ENCODE measurements at regions not wholly inside any gene's neighbourhood (a gene's known extent, or its start where the extent isn't known, plus 50 kb on each side); places are given as distances from the start of the nearest gene placed in this dataset.
"Not testable (repeated sequence)": the region's sequence is repeated elsewhere in the genome, so short reads cannot be mapped to it uniquely, and the experiment has no call there.

- TF ChIP-seq CTCF (IDR thresholded peaks at IDR 0.05) (no peak), POLR2A (IDR thresholded peaks at IDR 0.05) (no peak)
- Histone ChIP-seq H3K36me3 (no peaks in the 10 kb centered on the region), H3K4me3 (no peak overlapping the region), H3K4me1 (no peaks in the 10 kb centered on the region), H3K27me3 (no peaks in the 10 kb centered on the region), H3K27ac (no peak overlapping the region), H3K9me3 (peaks cover 0 to 8% (median 0%) of the 10 kb centered on the region in 4 donors)
- DNase-seq, result no peak
These were observed 642.1 kb downstream of the EPM2A start for GRCh38 chr6:145093226-145093625.

GRCh38 chr6:145096846-145097245 lies 638.5 kb downstream of the EPM2A start:
- no peak for TF ChIP-seq POLR2A (IDR thresholded peaks at IDR 0.05)
- no peak for TF ChIP-seq CTCF (IDR thresholded peaks at IDR 0.05)
- Histone ChIP-seq H3K4me3 (no peak overlapping the region), H3K4me1 (no peaks in the 10 kb centered on the region), H3K27me3 (no peaks in the 10 kb centered on the region), H3K36me3 (no peaks in the 10 kb centered on the region), H3K27ac (no peak overlapping the region), H3K9me3 (peaks cover 0 to 10% (median 0%) of the 10 kb centered on the region in 4 donors)
- no peak for DNase-seq

- not testable (repeated sequence) for H3K4me1 ChIP-seq, H3K4me3 ChIP-seq, DNase-seq, H3K27ac ChIP-seq, H3K27me3 ChIP-seq, H3K36me3 ChIP-seq
- peaks cover 0 to 10% (median 0%) of the 10 kb centered on the region in 4 donors for H3K9me3 ChIP-seq
These were observed 637.2 kb downstream of the EPM2A start for GRCh38 chr6:145098127-145098526.

GRCh38 chr6:145099713-145100112 lies 635.6 kb downstream of the EPM2A start:
- H3K9me3 ChIP-seq, result peaks cover 0 to 10% (median 0%) of the 10 kb centered on the region in 4 donors
- H3K4me3 ChIP-seq, result no peak overlapping the region
- H3K27ac ChIP-seq, result no peak overlapping the region
- no peaks in the 10 kb centered on the region for H3K4me1 ChIP-seq
- no peak for DNase-seq
- TF ChIP-seq CTCF (IDR thresholded peaks at IDR 0.05), result no peak
- no peak for TF ChIP-seq POLR2A (IDR thresholded peaks at IDR 0.05)
- H3K36me3 ChIP-seq, result no peaks in the 10 kb centered on the region
- no peaks in the 10 kb centered on the region for H3K27me3 ChIP-seq

- H3K27ac ChIP-seq, result no peak overlapping the region
- no peaks in the 10 kb centered on the region for H3K27me3 ChIP-seq
- no peak for DNase-seq
- no peaks in the 10 kb centered on the region for H3K36me3 ChIP-seq
- TF ChIP-seq CTCF (IDR thresholded peaks at IDR 0.05), result no peak
- no peak for TF ChIP-seq POLR2A (IDR thresholded peaks at IDR 0.05)
- H3K4me3 ChIP-seq, result no peak overlapping the region
- H3K9me3 ChIP-seq, result no peaks in the 10 kb centered on the region
- H3K4me1 ChIP-seq, result no peaks in the 10 kb centered on the region
These were observed 625.2 kb downstream of the EPM2A start for GRCh38 chr6:145110109-145110508.

- H3K9me3 ChIP-seq, H3K36me3 ChIP-seq, H3K27ac ChIP-seq, H3K4me3 ChIP-seq, H3K4me1 ChIP-seq, DNase-seq, H3K27me3 ChIP-seq: not testable (repeated sequence)
These were observed 623.9 kb downstream of the EPM2A start for GRCh38 chr6:145111407-145111806.

GRCh38 chr6:145112711-145113148 lies 622.6 kb downstream of the EPM2A start:
- H3K4me1 ChIP-seq, result no peaks in the 10 kb centered on the region
- TF ChIP-seq POLR2A (IDR thresholded peaks at IDR 0.05) (no peak), CTCF (IDR thresholded peaks at IDR 0.05) (no peak)
- H3K9me3 ChIP-seq, result no peaks in the 10 kb centered on the region
- no peaks in the 10 kb centered on the region for H3K27me3 ChIP-seq
- no peak overlapping the region for H3K4me3 ChIP-seq
- H3K27ac ChIP-seq, result no peak overlapping the region
- no peak for DNase-seq
- H3K36me3 ChIP-seq, result no peaks in the 10 kb centered on the region

Data from Peyer's patch (tissue), 4 donors.